IMR-90 (cell line): ENCODE measurements at regions not wholly inside any gene's neighbourhood (a gene's known extent, or its start where the extent isn't known, plus 50 kb on each side); places are given as distances from the start of the nearest gene placed in this dataset.

Source experiments
- ATAC-seq: fragments of 200-7000 bp; cut with Tn5 transposase; 2 replicates; pipeline ENCODE4 v1.9.1; 2020; ENCODE audit warnings: low read depth, mild to moderate bottlenecking, moderate library complexity
- BruUV-seq: library from RNA; stranded (reverse); fragments of 400-500 nt; replicated peaks from 2 replicates; lab custom pipeline; 2021; lab: Mats Ljungman, UMichigan
- CTCF ChIA-PET: fragments of 300-600 bp; formaldehyde crosslinking; extraction: SDS; loops from one replicate; lab custom pipeline; 2021; ENCODE audit warnings: antibody characterized with exemption; lab: Yijun Ruan, JAX
- POLR2A ChIA-PET: fragments of 300-600 bp; sonication (Branson Sonifier 250); formaldehyde crosslinking; loops from one replicate; lab custom pipeline; 2022; ENCODE audit warnings: antibody characterized with exemption; ENCODE audit not compliant: unreplicated experiment; lab: Charles Lee
- DNase-seq: peaks from one replicate; pipeline ENCODE4 v3.0.0; 2013
- H2AFZ ChIP-seq: replicated peaks from 2 replicates; pipeline ENCODE3; 2013; ENCODE audit warnings: low read length, mild to moderate bottlenecking; ENCODE audit not compliant: poor library complexity
- H2AK5ac ChIP-seq: 2 replicates; pipeline ENCODE4 v1.6.1; 2013; ENCODE audit warnings: low read depth, low read length, inconsistent platforms
- H2AK9ac ChIP-seq: replicated peaks from 2 replicates; pipeline ENCODE3; 2013; ENCODE audit warnings: mild to moderate bottlenecking, low read depth, low read length, moderate library complexity; ENCODE audit not compliant: poor library complexity
- H2BK120ac ChIP-seq: 2 replicates; pipeline ENCODE4 v1.6.1; 2013; ENCODE audit warnings: low read depth, low read length, inconsistent platforms
- H2BK15ac ChIP-seq: 3 replicates; pipeline ENCODE4 v1.6.1; 2013; ENCODE audit warnings: low read depth, low read length, inconsistent platforms
- H2BK20ac ChIP-seq: 2 replicates; pipeline ENCODE4 v1.6.1; 2013; ENCODE audit warnings: low read depth, mild to moderate bottlenecking, inconsistent platforms, low read length, moderate library complexity
- H2BK5ac ChIP-seq: 2 replicates; pipeline ENCODE4 v1.6.1; 2013; ENCODE audit warnings: mild to moderate bottlenecking, low read depth, low read length, inconsistent platforms; ENCODE audit not compliant: poor library complexity, severe bottlenecking
- H3K14ac ChIP-seq: replicated peaks from 2 replicates; pipeline ENCODE4 v1.6.1; 2013; ENCODE audit warnings: low read depth, low read length, inconsistent platforms
- H3K18ac ChIP-seq: 2 replicates; pipeline ENCODE4 v1.6.1; 2013; ENCODE audit warnings: low read depth, low read length, control low read depth
- H3K23ac ChIP-seq: 2 replicates; pipeline ENCODE4 v1.6.1; 2013; ENCODE audit warnings: low read depth, low read length, inconsistent platforms
- H3K27ac ChIP-seq: 2 replicates; pipeline ENCODE4 v1.5.1; 2013; ENCODE audit warnings: mild to moderate bottlenecking, control low read depth, low read length; ENCODE audit not compliant: insufficient read depth
- H3K27me3 ChIP-seq: 2 replicates; pipeline ENCODE4 v1.6.1; 2013; ENCODE audit warnings: low read length; ENCODE audit not compliant: control insufficient read depth, insufficient read depth
- H3K36me3 ChIP-seq: 2 replicates; pipeline ENCODE4 v1.6.1; 2013; ENCODE audit warnings: low read length, mixed read lengths; ENCODE audit not compliant: control insufficient read depth, insufficient read depth
- H3K4ac ChIP-seq: 2 replicates; pipeline ENCODE4 v1.6.1; 2013; ENCODE audit warnings: low read depth, low read length, inconsistent platforms
- H3K4me1 ChIP-seq: 2 replicates; pipeline ENCODE4 v1.6.1; 2013; ENCODE audit warnings: low read length, mixed read lengths; ENCODE audit not compliant: control insufficient read depth, insufficient read depth
- H3K4me2 ChIP-seq: 2 replicates; pipeline ENCODE4 v1.6.1; 2013; ENCODE audit warnings: low read depth, mild to moderate bottlenecking, control low read depth, low read length, moderate library complexity
- H3K4me3 ChIP-seq: 2 replicates; pipeline ENCODE4 v1.5.1; 2013; ENCODE audit warnings: low read depth, mild to moderate bottlenecking, control low read depth, low read length, moderate library complexity; ENCODE audit not compliant: insufficient read depth
- H3K56ac ChIP-seq: 2 replicates; pipeline ENCODE4 v1.6.1; 2013; ENCODE audit warnings: low read length, inconsistent platforms; ENCODE audit not compliant: insufficient read depth; ENCODE audit errors: extremely low read depth
- H3K79me1 ChIP-seq, 2 experiments: 2 replicates each; pipeline ENCODE4 v1.6.1; 2013; ENCODE audit warnings: low read length in 2 of 2, inconsistent platforms in 1 of 2, low read depth in 1 of 2
- H3K9ac ChIP-seq: 2 replicates; pipeline ENCODE4 v1.6.1; 2013; ENCODE audit warnings: low read depth, low read length, control low read depth
- H3K9me1 ChIP-seq: 2 replicates; pipeline ENCODE4 v1.6.1; 2013; ENCODE audit warnings: low read length, inconsistent platforms; ENCODE audit not compliant: insufficient read depth
- H3K9me3 ChIP-seq: 2 replicates; pipeline ENCODE4 v1.6.1; 2013; ENCODE audit warnings: low read length; ENCODE audit not compliant: control insufficient read depth, insufficient read depth
- H4K20me1 ChIP-seq: 2 replicates; pipeline ENCODE4 v1.6.1; 2013; ENCODE audit warnings: low read length, inconsistent platforms; ENCODE audit not compliant: insufficient read depth
- H4K5ac ChIP-seq: 2 replicates; pipeline ENCODE4 v1.6.1; 2013; ENCODE audit warnings: mild to moderate bottlenecking, low read depth, low read length, control low read depth
- H4K8ac ChIP-seq, 2 experiments: 2 replicates each; pipeline ENCODE4 v1.6.1; 2013; ENCODE audit warnings: low read depth in 2 of 2, low read length in 2 of 2, control low read depth in 1 of 2, inconsistent platforms in 1 of 2
- H4K91ac ChIP-seq: 2 replicates; pipeline ENCODE4 v1.6.1; 2013; ENCODE audit warnings: low read depth, low read length, inconsistent platforms; ENCODE audit not compliant: insufficient read depth
- BHLHE40 ChIP-seq: fragments of 150-350 bp; IDR thresholded peaks from 2 replicates; pipeline ENCODE4 v1.6.1; 2016; ENCODE audit warnings: mild to moderate bottlenecking, low read depth, low read length
- CEBPB ChIP-seq: IDR thresholded peaks from 2 replicates; pipeline ENCODE4 v1.6.1; 2012; ENCODE audit warnings: low read depth, low read length, improper control_type of control experiment
- CHD1 ChIP-seq: IDR thresholded peaks from 2 replicates; pipeline ENCODE4 v1.6.1; 2012; ENCODE audit warnings: low read depth, low read length, improper control_type of control experiment
- ELK1 ChIP-seq: fragments of 150-350 bp; IDR thresholded peaks from 2 replicates; pipeline ENCODE4 v1.6.1; 2016; ENCODE audit warnings: low read depth, mild to moderate bottlenecking, low read length, moderate library complexity, borderline replicate concordance
- FOS ChIP-seq: fragments of 150-350 bp; IDR thresholded peaks from 2 replicates; pipeline ENCODE4 v1.6.1; 2016; ENCODE audit warnings: low read depth, low read length
- MAZ ChIP-seq: IDR thresholded peaks from 2 replicates; pipeline ENCODE4 v1.6.1; 2012; ENCODE audit warnings: low read depth, mild to moderate bottlenecking, low read length, improper control_type of control experiment, moderate library complexity, borderline replicate concordance
- MXI1 ChIP-seq: IDR thresholded peaks from 2 replicates; pipeline ENCODE4 v1.6.1; 2012; ENCODE audit warnings: low read depth, mild to moderate bottlenecking, low read length, moderate library complexity, borderline replicate concordance
- NFE2L2 ChIP-seq: fragments of 150-350 bp; IDR thresholded peaks from 2 replicates; pipeline ENCODE4 v1.6.1; 2016; ENCODE audit warnings: low read depth, mild to moderate bottlenecking, low read length
- POLR2A ChIP-seq: IDR thresholded peaks from 2 replicates; pipeline ENCODE4 v1.6.1; 2012; ENCODE audit warnings: mild to moderate bottlenecking, low read depth, low read length
- RAD21 ChIP-seq: IDR thresholded peaks from 2 replicates; pipeline ENCODE4 v1.6.1; 2012; ENCODE audit warnings: low read length, improper control_type of control experiment
- RCOR1 ChIP-seq: IDR thresholded peaks from 2 replicates; pipeline ENCODE4 v1.6.1; 2012; ENCODE audit warnings: mild to moderate bottlenecking, low read length, improper control_type of control experiment; ENCODE audit not compliant: insufficient replicate concordance
- RFX5 ChIP-seq: IDR thresholded peaks from 2 replicates; pipeline ENCODE4 v1.8.0; 2012; ENCODE audit warnings: low read depth, mild to moderate bottlenecking, low read length, moderate library complexity
- SMC3 ChIP-seq: fragments of 150-350 bp; IDR thresholded peaks from 2 replicates; pipeline ENCODE4 v1.6.1; 2016; ENCODE audit warnings: low read depth, mild to moderate bottlenecking, antibody characterized with exemption, low read length, moderate library complexity
- USF2 ChIP-seq: fragments of 150-350 bp; IDR thresholded peaks from 2 replicates; pipeline ENCODE4 v1.6.1; 2017; ENCODE audit warnings: mild to moderate bottlenecking, antibody characterized with exemption, low read length, low read depth
- WGBS, 2 experiments: methylation state at CpG; one replicate each; pipeline versions ENCODE4 v1.1.5 to v1.1.7; 2013; ENCODE audit warnings: missing lambda C conversion rate in 2 of 2; ENCODE audit not compliant: insufficient read length in 1 of 2; ENCODE audit errors: extremely low coverage in 2 of 2; 5-methylcytosine and 5-hydroxymethylcytosine counted together
- dilution Hi-C: fragments of 300-500 bp; cut with HindIII; formaldehyde crosslinking; loops from one replicate; pipeline ENCODE4 v1.14.3; 2018; ENCODE audit warnings: low sequenced_read_pairs; ENCODE audit not compliant: unreplicated experiment
- in situ Hi-C: fragments of 300-500 bp; cut with MboI; formaldehyde crosslinking; loops from 3 replicates; pipeline ENCODE4 v1.14.3; 2019; ENCODE audit warnings: low sequenced_read_pairs, inconsistent platforms, mixed read lengths
- intact Hi-C: fragments of 100-400 bp; cut with micrococcal nuclease; formaldehyde crosslinking; loops from 2 replicates; pipeline ENCODE4 v1.10.0; 2022

GRCh38 chr7:131035088-131035770 lies 292.4 kb upstream of the MKLN1 start:
- Histone ChIP-seq H4K5ac (no peak overlapping the region), H3K23ac (no peak overlapping the region), H3K4me3 (no peak overlapping the region), H3K9me1 (peaks cover 11% of the 10 kb centered on the region), H2BK20ac (no peak overlapping the region), H3K56ac (no peak overlapping the region), H2BK15ac (no peak overlapping the region), H2BK120ac (no peak overlapping the region), H3K4me2 (no peak overlapping the region), H3K4me1 (peaks cover 8% of the 10 kb centered on the region), H2BK5ac (no peak overlapping the region), H3K4ac (no peak overlapping the region), H3K14ac (no peak overlapping the region), H4K8ac (no peak overlapping the region), H2AFZ (no peak overlapping the region), H3K27me3 (no peaks in the 10 kb centered on the region), H3K79me1 (peaks cover 14 to 57% of the 10 kb centered on the region in 2 experiments; a peak in 3 of 4 replicates), H3K9me3 (no peaks in the 10 kb centered on the region), H3K18ac (no peak overlapping the region), H2AK5ac (no peak overlapping the region), H3K27ac (no peak overlapping the region), H3K36me3 (peaks cover 2% of the 10 kb centered on the region; the same call in 1 of the 2 replicates), H4K20me1 (peaks cover 17% of the 10 kb centered on the region; the same call in 1 of the 2 replicates), H2AK9ac (no peak overlapping the region), H3K9ac (no peak overlapping the region), H4K91ac (no peak overlapping the region)
- ATAC-seq (no peak), DNase-seq (no peak)
- ChIA-PET POLR2A (no interaction called here), CTCF (no interaction called here)
- intact Hi-C loops (loop anchor here (5.0 kb wide), 1 partner anchor 73 kb away; no protein-coding TSS in a partner anchor), in situ Hi-C loops (no loop called here), dilution Hi-C loops (no loop called here)
- no TSS peak for BruUV-seq
- WGBS, 2 experiments, result 100% methylated on average over 1 of the region's 8 CpGs; no CpG with 5 or more reads in 1 of the 2 experiments
- TF ChIP-seq CEBPB (no peak), POLR2A (no peak), SMC3 (no peak), ELK1 (no peak), MXI1 (no peak), CHD1 (no peak), BHLHE40 (no peak), FOS (no peak), RAD21 (no peak), MAZ (no peak), NFE2L2 (no peak), RFX5 (no peak), USF2 (no peak), RCOR1 (no peak)
